CD8-positive, alpha-beta memory T cell (primary cell): ENCODE measurements at regions not wholly inside any gene's neighbourhood (a gene's known extent, or its start where the extent isn't known, plus 50 kb on each side); places are given as distances from the start of the nearest gene placed in this dataset.

ENCODE experiments used
- CTCF ChIA-PET: fragments of 350-600 bp; sonication (Branson Sonifier 250); formaldehyde crosslinking; loops from one replicate; lab custom pipeline; 2021; ENCODE audit warnings: antibody characterized with exemption; lab: Charles Lee
- POLR2A ChIA-PET: fragments of 350-600 bp; sonication (Branson Sonifier 250); formaldehyde crosslinking; loops from one replicate; lab custom pipeline; 2021; ENCODE audit warnings: antibody characterized with exemption; lab: Charles Lee
- DNase-seq, 5 donors: peaks; one replicate each; pipeline versions ENCODE4 v3.0.0 to v3.0.0-alpha.2; 2020 to 2022; ENCODE audit warnings: mixed read lengths in 1 of 5
- H3K27ac ChIP-seq: one replicate; pipeline ENCODE4 v1.7.0; 2013; ENCODE audit warnings: low read depth, mild to moderate bottlenecking, low read length, moderate library complexity
- H3K27me3 ChIP-seq: 2 replicates; pipeline ENCODE4 v1.7.0; 2013; ENCODE audit warnings: low read length, mild to moderate bottlenecking; ENCODE audit not compliant: insufficient read depth, poor library complexity, severe bottlenecking
- H3K36me3 ChIP-seq: 2 replicates; pipeline ENCODE4 v1.7.0; 2013; ENCODE audit warnings: mild to moderate bottlenecking, low read length, moderate library complexity; ENCODE audit not compliant: insufficient read depth
- H3K4me1 ChIP-seq: 2 replicates; pipeline ENCODE4 v1.7.0; 2013; ENCODE audit warnings: mild to moderate bottlenecking, low read length, moderate library complexity; ENCODE audit not compliant: insufficient read depth
- H3K4me3 ChIP-seq: 2 replicates; pipeline ENCODE4 v1.7.0; 2013; ENCODE audit warnings: mild to moderate bottlenecking, low read length
- H3K9me3 ChIP-seq: 2 replicates; pipeline ENCODE4 v1.7.0; 2013; ENCODE audit warnings: mild to moderate bottlenecking, low read length
- H3K27ac Mint-ChIP-seq, 8 donors: one replicate each; pipeline ENCODE4 v1.8.0; 2020 to 2021; ENCODE audit warnings: mixed read lengths in 8 of 8, mild to moderate bottlenecking in 6 of 8, inconsistent platforms in 3 of 8, moderate library complexity in 3 of 8
- H3K27me3 Mint-ChIP-seq, 2 donors: one replicate each; pipeline ENCODE4 v1.8.0; 2020 to 2021; ENCODE audit warnings: mixed read lengths in 2 of 2, mild to moderate bottlenecking in 1 of 2, moderate library complexity in 1 of 2
- H3K36me3 Mint-ChIP-seq, 3 donors: one replicate each; pipeline ENCODE4 v1.8.0; 2020 to 2021; ENCODE audit warnings: mixed read lengths in 3 of 3, inconsistent platforms in 1 of 3, mild to moderate bottlenecking in 1 of 3
- H3K4me1 Mint-ChIP-seq, 3 donors: one replicate each; pipeline ENCODE4 v1.8.0; 2020 to 2021; ENCODE audit warnings: mixed read lengths in 3 of 3, inconsistent platforms in 1 of 3, mild to moderate bottlenecking in 1 of 3
- H3K4me3 Mint-ChIP-seq, 7 donors: one replicate each; pipeline ENCODE4 v1.8.0; 2020 to 2021; ENCODE audit warnings: mixed read lengths in 7 of 7, mild to moderate bottlenecking in 6 of 7, moderate library complexity in 4 of 7, inconsistent platforms in 2 of 7
- H3K9me3 Mint-ChIP-seq, 5 donors: one replicate each; pipeline ENCODE4 v1.8.0; 2020 to 2022; ENCODE audit warnings: mixed read lengths in 5 of 5, mild to moderate bottlenecking in 3 of 5, moderate library complexity in 2 of 5, inconsistent platforms in 1 of 5

- Histone ChIP-seq H3K27me3 (no peaks in the 10 kb centered on the region), H3K4me1 (no peaks in the 10 kb centered on the region), H3K36me3 (no peaks in the 10 kb centered on the region), H3K27ac (no peak overlapping the region), H3K9me3 (no peaks in the 10 kb centered on the region), H3K4me3 (no peak overlapping the region)
- Mint-ChIP-seq H3K27me3 (no peaks in the 10 kb centered on the region), H3K27ac (no peak overlapping the region), H3K36me3 (no peaks in the 10 kb centered on the region), H3K9me3 (peaks cover 0 to 14% (median 3%) of the 10 kb centered on the region in 5 donors), H3K4me3 (no peak overlapping the region), H3K4me1 (no peaks in the 10 kb centered on the region)
- DNase-seq, result no peak
- POLR2A ChIA-PET, result no interaction called here
- CTCF ChIA-PET, result no interaction called here
These were observed 1410.4 kb downstream of the EPHA7 start for GRCh38 chr6:92008757-92009502.

GRCh38 chr6:92000112-92000511 lies 1413.2 kb upstream of the MAP3K7 start:
- POLR2A ChIA-PET, result no interaction called here
- Histone ChIP-seq H3K27ac (no peak overlapping the region), H3K36me3 (no peaks in the 10 kb centered on the region), H3K4me3 (no peak overlapping the region), H3K9me3 (no peaks in the 10 kb centered on the region), H3K27me3 (no peaks in the 10 kb centered on the region), H3K4me1 (no peaks in the 10 kb centered on the region)
- Mint-ChIP-seq H3K36me3 (no peaks in the 10 kb centered on the region), H3K4me3 (no peak overlapping the region), H3K27me3 (peaks cover 0 to 2% of the 10 kb centered on the region in 2 donors), H3K9me3 (peaks cover 3 to 11% (median 8%) of the 10 kb centered on the region in 5 donors), H3K4me1 (no peaks in the 10 kb centered on the region), H3K27ac (no peak overlapping the region)
- CTCF ChIA-PET, result no interaction called here
- no peak for DNase-seq

- CTCF ChIA-PET, result no interaction called here
These were observed 1407.9 kb upstream of the MAP3K7 start for GRCh38 chr6:91994787-91995186.

GRCh38 chr6:91982559-91982958 lies 1395.7 kb upstream of the MAP3K7 start:
- ChIA-PET CTCF (no interaction called here), POLR2A (no interaction called here)
- Histone ChIP-seq H3K9me3 (no peaks in the 10 kb centered on the region), H3K27me3 (no peaks in the 10 kb centered on the region), H3K36me3 (no peaks in the 10 kb centered on the region), H3K4me3 (no peak overlapping the region), H3K27ac (no peak overlapping the region), H3K4me1 (no peaks in the 10 kb centered on the region)
- H3K27me3 Mint-ChIP-seq, result no peaks in the 10 kb centered on the region
- H3K4me3 Mint-ChIP-seq, result no peak overlapping the region
- no peaks in the 10 kb centered on the region for H3K36me3 Mint-ChIP-seq
- peaks cover 0 to 19% (median under 1%) of the 10 kb centered on the region in 5 donors for H3K9me3 Mint-ChIP-seq
- no peak overlapping the region for H3K27ac Mint-ChIP-seq
- H3K4me1 Mint-ChIP-seq, result no peaks in the 10 kb centered on the region
- DNase-seq, result no peak

More at GRCh38 chr6:91994787-91995186, 1407.9 kb upstream of the MAP3K7 start:
- no peaks in the 10 kb centered on the region for H3K27me3 Mint-ChIP-seq
- Histone ChIP-seq H3K27ac (no peak overlapping the region), H3K4me3 (no peak overlapping the region), H3K9me3 (no peaks in the 10 kb centered on the region), H3K4me1 (no peaks in the 10 kb centered on the region), H3K27me3 (no peaks in the 10 kb centered on the region), H3K36me3 (no peaks in the 10 kb centered on the region)
- no peaks in the 10 kb centered on the region for H3K4me1 Mint-ChIP-seq
- no peaks in the 10 kb centered on the region for H3K36me3 Mint-ChIP-seq
- no peak overlapping the region for H3K4me3 Mint-ChIP-seq
- no peak overlapping the region for H3K27ac Mint-ChIP-seq
- POLR2A ChIA-PET, result no interaction called here
- no peak for DNase-seq
- peaks cover 4 to 25% (median 8%) of the 10 kb centered on the region in 5 donors for H3K9me3 Mint-ChIP-seq

- ChIA-PET CTCF (no interaction called here), POLR2A (no interaction called here)
- Mint-ChIP-seq H3K4me3 (no peak overlapping the region), H3K27ac (no peak overlapping the region), H3K9me3 (peaks cover 2 to 25% (median 15%) of the 10 kb centered on the region in 5 donors), H3K27me3 (no peaks in the 10 kb centered on the region), H3K4me1 (no peaks in the 10 kb centered on the region), H3K36me3 (no peaks in the 10 kb centered on the region)
- no peak for DNase-seq
- Histone ChIP-seq H3K27ac (no peak overlapping the region), H3K27me3 (no peaks in the 10 kb centered on the region), H3K9me3 (no peaks in the 10 kb centered on the region), H3K36me3 (no peaks in the 10 kb centered on the region), H3K4me1 (no peaks in the 10 kb centered on the region), H3K4me3 (no peak overlapping the region)
These were observed 1389.9 kb upstream of the MAP3K7 start for GRCh38 chr6:91976797-91977196.

- Mint-ChIP-seq H3K27ac (peak overlapping the region in 1 of 8 donors; percentile 16), H3K4me3 (no peak overlapping the region), H3K36me3 (no peaks in the 10 kb centered on the region), H3K4me1 (no peaks in the 10 kb centered on the region), H3K27me3 (no peaks in the 10 kb centered on the region), H3K9me3 (peaks cover 4 to 17% (median 9%) of the 10 kb centered on the region in 5 donors)
- H3K36me3 ChIP-seq, result no peaks in the 10 kb centered on the region
- no peaks in the 10 kb centered on the region for H3K4me1 ChIP-seq
- ChIA-PET POLR2A (no interaction called here), CTCF (no interaction called here)
- no peak for DNase-seq
- no peaks in the 10 kb centered on the region for H3K9me3 ChIP-seq
- no peak overlapping the region for H3K27ac ChIP-seq
- H3K27me3 ChIP-seq, result no peaks in the 10 kb centered on the region
- H3K4me3 ChIP-seq, result no peak overlapping the region
These were observed 1383.8 kb upstream of the MAP3K7 start for GRCh38 chr6:91970700-91971099.

GRCh38 chr6:91965872-91966271 lies 1379.0 kb upstream of the MAP3K7 start:
- H3K4me1 ChIP-seq, result no peaks in the 10 kb centered on the region
- no peak overlapping the region for H3K4me3 ChIP-seq
- H3K27me3 Mint-ChIP-seq, result no peaks in the 10 kb centered on the region

GRCh38 chr6:91961671-91962070 lies 1374.8 kb upstream of the MAP3K7 start:
- POLR2A ChIA-PET, result no interaction called here
- H3K9me3 ChIP-seq, result no peaks in the 10 kb centered on the region
- no peak overlapping the region for H3K27ac ChIP-seq
- H3K36me3 ChIP-seq, result no peaks in the 10 kb centered on the region
- H3K36me3 Mint-ChIP-seq, result no peaks in the 10 kb centered on the region
- H3K9me3 Mint-ChIP-seq, result peaks cover 0 to 22% (median 12%) of the 10 kb centered on the region in 5 donors
- H3K27me3 ChIP-seq, result no peaks in the 10 kb centered on the region
- H3K27ac Mint-ChIP-seq, result no peak overlapping the region
- no peak for DNase-seq
- H3K27me3 Mint-ChIP-seq, result no peaks in the 10 kb centered on the region
- no peaks in the 10 kb centered on the region for H3K4me1 ChIP-seq
- no peaks in the 10 kb centered on the region for H3K4me1 Mint-ChIP-seq
- H3K4me3 ChIP-seq, result no peak overlapping the region
- CTCF ChIA-PET, result no interaction called here
- no peak overlapping the region for H3K4me3 Mint-ChIP-seq

More at GRCh38 chr6:91965872-91966271, 1379.0 kb upstream of the MAP3K7 start:
- peaks cover 2 to 24% (median 9%) of the 10 kb centered on the region in 5 donors for H3K9me3 Mint-ChIP-seq
- H3K9me3 ChIP-seq, result no peaks in the 10 kb centered on the region
- H3K27me3 ChIP-seq, result no peaks in the 10 kb centered on the region
- H3K36me3 Mint-ChIP-seq, result no peaks in the 10 kb centered on the region
- ChIA-PET POLR2A (no interaction called here), CTCF (no interaction called here)
- H3K27ac ChIP-seq, result no peak overlapping the region
- no peak overlapping the region for H3K27ac Mint-ChIP-seq
- DNase-seq, result no peak
- H3K36me3 ChIP-seq, result no peaks in the 10 kb centered on the region
- no peak overlapping the region for H3K4me3 Mint-ChIP-seq
- H3K4me1 Mint-ChIP-seq, result no peaks in the 10 kb centered on the region
